NT2/D1 (cell line): ENCODE measurements at regions not wholly inside any gene's neighbourhood (a gene's known extent, or its start where the extent isn't known, plus 50 kb on each side); places are given as distances from the start of the nearest gene placed in this dataset.

ENCODE experiments used
- SUZ12 ChIP-seq: IDR thresholded peaks from 2 replicates; pipeline ENCODE4 v1.6.1; 2011; ENCODE audit not compliant: insufficient read length, insufficient read depth; ENCODE audit errors: extremely low read depth
- YY1 ChIP-seq: IDR thresholded peaks from 2 replicates; pipeline ENCODE4 v1.6.1; 2011; ENCODE audit not compliant: insufficient read length, insufficient read depth
- ZNF274 ChIP-seq: IDR thresholded peaks from 2 replicates; pipeline ENCODE4 v1.6.1; 2011; ENCODE audit warnings: mild to moderate bottlenecking, low read depth, low read length

GRCh38 chr3:41033956-41034519 is 165.3 kb upstream of the CTNNB1 start:
- TF ChIP-seq SUZ12 (no peak), YY1 (no peak), ZNF274 (no peak)
